DND-41 (cell line): ENCODE measurements at regions not wholly inside any gene's neighbourhood (a gene's known extent, or its start where the extent isn't known, plus 50 kb on each side); places are given as distances from the start of the nearest gene placed in this dataset.

ENCODE experiments used
- CTCF ChIP-seq: IDR thresholded peaks from 2 replicates; pipeline ENCODE4 v1.5.1; 2012; ENCODE audit warnings: borderline replicate concordance, low read length, moderate library complexity, mild to moderate bottlenecking; ENCODE audit not compliant: poor library complexity, severe bottlenecking; ENCODE audit errors: extremely low read depth
- EZH2 ChIP-seq: IDR thresholded peaks from 3 replicates; pipeline ENCODE4 v1.6.1; 2012; ENCODE audit warnings: borderline replicate concordance, low read depth, mild to moderate bottlenecking, moderate library complexity, low read length, inconsistent platforms; ENCODE audit not compliant: severe bottlenecking

- no peak for TF ChIP-seq CTCF
- TF ChIP-seq EZH2 = no peak
Observed at GRCh38 chr1:88043834-88044233, 640.2 kb upstream of the PKN2 start.
